ENCODE measurements at regions not wholly inside any gene's neighbourhood (a gene's known extent, or its start where the extent isn't known, plus 50 kb on each side); places are given as distances from the start of the nearest gene placed in this dataset.

DNA sequence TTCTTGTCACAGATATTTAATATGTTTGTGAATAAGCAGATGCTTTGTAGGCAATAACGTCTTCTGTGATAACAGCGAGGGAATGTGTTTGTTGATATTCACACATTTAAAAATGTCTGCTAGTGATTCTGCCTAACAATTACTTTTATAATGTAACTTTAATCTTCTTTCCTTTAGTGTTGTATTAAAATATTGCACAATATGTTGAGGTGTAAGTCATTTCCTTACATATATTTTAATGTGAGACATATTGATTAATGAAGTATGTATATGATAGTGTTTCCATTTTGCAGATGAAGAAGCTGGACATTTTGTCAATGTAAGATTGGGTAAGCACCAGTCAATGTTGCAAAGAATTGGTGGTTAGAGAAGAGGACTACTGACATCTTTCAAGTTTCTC, 324.4 kb downstream of the SLITRK1 start:
- TF ChIP-seq POLR2AphosphoS5 (IDR thresholded peaks at IDR 0.05; ENCODE audit: borderline replicate concordance, low read depth, low read length) (no peak), EZH2 (IDR thresholded peaks at IDR 0.05) (no peak)

Data from SK-N-MC (cell line).